ENCODE measurements at regions not wholly inside any gene's neighbourhood (a gene's known extent, or its start where the extent isn't known, plus 50 kb on each side); places are given as distances from the start of the nearest gene placed in this dataset.

DNA sequence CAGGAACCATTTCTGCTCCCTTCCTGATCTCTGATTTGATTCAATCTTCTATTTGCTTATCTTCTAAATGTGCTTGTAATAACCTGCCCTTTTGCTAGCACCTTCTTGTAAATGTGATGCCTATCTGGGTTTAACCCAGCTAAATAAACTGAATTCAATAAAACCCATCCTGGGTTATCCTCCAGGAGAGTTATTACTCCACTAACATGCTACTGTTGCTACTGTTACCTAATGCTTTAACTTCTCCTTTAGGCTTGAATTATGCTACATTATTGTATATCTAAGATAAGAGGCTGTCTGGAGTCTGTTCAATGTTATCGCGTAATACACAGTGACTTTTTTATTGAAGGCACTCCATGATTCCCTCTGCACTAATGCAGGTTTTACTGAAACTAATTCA lies 206.5 kb upstream of the CTAGE1 start:
- no peak for DNase-seq (ENCODE audit: low spot score)

DNA sequence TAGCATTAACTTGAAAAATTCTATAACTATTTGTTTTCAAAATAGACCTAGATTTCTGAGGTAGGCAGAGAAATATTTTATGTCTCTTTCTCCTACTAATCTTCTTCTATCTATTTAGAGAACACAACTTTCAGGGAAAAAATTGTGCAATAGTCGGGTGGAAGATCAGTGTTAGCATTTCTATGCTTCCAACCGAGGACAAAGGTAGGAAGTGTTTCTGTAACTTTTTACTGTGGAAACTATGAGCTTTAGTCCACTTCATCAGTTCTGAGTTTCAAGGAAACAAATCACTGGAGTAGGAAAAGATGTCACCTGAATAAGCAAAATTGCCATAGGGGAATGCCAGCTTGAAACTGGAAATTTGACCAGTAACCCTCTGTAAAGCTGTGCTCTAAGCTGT lies 207.7 kb upstream of the CTAGE1 start:
- DNase-seq (ENCODE audit: low spot score): no peak

DNA sequence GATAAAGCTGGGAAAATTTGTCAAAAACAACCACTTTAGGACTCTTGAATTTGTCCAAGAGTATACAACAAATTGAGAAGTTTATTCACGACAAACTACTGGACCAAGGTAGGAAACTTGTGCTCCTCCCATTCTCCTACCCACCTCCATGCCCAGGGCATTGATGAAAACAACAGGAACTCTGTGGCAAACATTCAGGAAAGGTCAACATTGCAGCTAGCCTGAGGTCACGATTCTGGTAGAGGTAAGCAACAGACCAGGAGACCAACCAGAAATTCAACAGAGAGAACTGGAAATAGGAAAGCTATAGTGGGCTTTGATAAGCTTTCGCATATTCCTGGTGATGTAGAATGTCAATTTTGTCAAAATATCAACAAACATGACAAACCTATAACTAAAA lies 209.1 kb upstream of the CTAGE1 start:
- DNase-seq (ENCODE audit: low spot score): no peak

DNA sequence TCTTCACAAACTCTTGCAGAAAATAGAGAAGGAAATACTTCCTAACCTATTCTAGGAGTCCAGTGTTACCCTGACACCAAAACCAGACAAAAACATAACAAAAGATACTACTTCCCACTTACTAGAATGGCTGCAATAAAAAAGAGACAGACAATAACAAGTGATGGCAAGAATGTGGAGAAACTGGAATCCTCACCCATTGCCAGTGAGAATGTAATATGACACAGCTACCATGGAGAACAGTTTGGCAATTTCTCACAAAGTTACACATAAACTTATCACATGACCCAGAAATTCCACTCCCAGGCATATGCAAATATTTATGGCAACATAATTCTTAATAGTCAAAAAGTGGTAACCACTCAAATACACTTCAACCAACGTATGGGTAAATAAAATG lies 209.8 kb upstream of the CTAGE1 start:
- no peak for DNase-seq (ENCODE audit: low spot score)

DNA sequence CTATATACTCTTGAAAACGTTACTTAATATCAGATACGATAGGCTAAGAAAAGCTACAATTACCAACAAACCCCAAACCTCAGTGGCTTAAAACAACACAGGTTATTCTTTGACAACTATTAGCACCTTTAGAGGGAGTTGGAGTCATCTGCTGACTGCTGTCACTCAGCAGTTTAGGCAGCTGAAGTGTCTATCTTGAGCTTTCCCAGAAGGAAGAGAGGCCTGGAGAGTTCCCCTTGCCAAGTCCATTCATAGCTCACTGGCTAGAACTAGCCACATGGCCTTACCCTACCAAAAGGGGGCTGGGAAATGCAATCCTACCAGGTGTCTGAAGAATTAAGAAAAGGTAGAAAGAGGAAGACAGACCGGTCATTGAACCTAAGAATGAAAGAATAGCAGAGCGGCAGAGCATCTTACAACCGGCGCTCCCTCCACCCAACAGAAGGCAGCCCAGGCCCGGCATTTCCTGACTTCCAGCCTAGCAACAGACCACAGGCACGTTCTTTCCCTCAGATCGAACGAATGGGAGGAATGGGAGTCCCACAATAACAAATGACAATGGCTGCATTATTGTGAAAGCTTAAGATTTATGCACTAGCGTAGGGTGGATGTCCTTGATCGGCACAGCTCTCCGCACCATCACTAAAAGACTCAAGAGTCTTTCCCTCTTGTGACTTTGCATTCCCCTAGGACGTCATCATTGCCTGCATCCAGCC lies 211.2 kb upstream of the CTAGE1 start:
- DNase-seq (ENCODE audit: low spot score): no peak

DNA sequence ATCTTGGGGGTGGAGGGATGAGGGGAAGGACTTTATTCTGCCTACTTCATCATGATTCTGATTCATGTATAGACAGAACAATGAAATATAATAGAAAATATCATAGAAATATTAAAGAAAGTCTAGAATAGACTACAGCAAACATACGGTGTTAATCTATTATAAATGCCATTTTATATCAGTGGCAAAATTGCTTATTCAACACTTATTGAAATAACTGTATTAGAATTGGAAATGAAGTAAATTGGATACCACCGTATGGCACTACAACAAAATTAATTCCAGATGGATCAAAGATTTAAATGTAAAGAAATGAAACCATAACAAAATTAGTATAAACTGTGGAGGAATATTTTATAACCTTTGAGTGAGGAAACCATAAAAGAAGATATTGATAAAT lies 213.3 kb upstream of the CTAGE1 start:
- DNase-seq (ENCODE audit: low spot score): no peak

DNA sequence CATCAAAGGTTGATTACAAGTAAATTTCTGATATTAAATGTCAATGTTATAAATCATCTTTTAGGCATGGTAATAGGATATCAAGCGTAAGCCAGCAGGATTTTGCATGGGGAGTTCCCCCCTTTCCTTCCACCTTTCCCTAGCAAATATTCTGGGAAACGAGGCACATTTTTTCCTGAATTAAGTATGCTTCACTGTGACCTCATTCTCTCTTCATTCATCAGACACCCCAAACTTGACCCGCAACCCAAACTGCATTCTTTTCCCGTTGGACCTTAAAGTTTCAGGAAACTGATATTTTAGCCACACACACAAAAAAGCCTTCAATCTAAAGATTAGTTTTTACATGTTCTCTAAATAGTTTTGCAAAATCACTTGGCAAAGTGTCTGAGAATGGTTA lies 214.5 kb upstream of the CTAGE1 start:
- DNase-seq (ENCODE audit: low spot score): no peak

DNA sequence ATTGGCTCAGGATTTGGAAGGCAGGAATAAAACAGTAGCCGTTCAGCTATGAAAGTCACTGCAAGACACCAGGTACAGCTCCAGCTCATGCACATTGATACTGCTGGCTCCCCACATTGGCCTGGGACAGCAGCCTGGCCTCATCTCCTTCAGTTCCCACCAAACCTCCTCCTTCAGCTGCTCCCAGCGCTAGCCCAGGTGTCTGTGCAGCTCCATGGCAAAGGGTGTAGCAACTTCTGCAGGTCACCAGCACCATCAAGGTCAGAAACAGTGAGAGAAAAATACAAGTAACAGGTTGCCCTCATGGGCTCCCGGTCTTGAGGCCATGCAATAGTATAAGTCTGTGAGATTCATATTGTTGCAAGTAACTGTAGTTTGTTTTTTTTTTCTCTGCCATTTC lies 216.7 kb upstream of the CTAGE1 start:
- no peak for DNase-seq (ENCODE audit: low spot score)

DNA sequence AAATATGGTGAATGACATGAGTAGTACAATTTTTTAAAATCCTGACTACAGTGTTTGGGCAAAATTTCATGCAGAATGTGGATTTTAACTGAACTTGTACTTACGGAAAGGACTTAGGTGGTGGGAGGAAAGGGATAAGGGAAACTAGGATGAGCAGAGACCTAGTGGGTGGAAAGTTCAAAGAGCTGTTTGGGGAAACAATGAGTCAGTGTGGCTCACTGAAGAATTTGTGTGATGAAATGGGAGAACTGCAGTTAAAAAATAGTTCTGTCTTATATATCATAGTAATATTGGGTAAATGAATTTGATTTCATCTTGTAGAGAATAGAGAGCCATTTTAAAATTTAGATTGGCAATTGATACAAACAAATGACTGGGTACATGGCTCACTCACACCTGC lies 220.1 kb upstream of the CTAGE1 start:
- no peak for DNase-seq (ENCODE audit: low spot score)

DNA sequence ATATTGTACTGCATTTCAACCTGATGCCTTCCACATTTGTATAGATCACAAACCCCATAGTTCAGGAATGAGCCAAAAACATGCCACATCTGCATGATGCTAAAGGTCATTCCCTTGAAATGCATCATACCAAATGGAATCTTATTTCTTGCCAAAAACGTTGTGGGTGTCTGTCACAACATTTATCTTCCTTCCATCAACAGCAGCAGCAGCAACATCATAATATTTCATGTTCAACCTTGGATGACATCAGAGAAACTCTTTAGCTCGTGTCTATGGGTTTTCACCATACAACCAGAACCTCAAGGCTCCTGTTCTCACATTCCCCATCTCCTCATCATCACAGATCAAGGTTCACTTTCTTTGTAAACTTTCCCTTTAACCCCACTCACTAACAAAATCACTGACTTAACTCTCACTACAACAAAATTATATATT lies 221.3 kb upstream of the CTAGE1 start:
- DNase-seq (ENCODE audit: low spot score): no peak

DNA sequence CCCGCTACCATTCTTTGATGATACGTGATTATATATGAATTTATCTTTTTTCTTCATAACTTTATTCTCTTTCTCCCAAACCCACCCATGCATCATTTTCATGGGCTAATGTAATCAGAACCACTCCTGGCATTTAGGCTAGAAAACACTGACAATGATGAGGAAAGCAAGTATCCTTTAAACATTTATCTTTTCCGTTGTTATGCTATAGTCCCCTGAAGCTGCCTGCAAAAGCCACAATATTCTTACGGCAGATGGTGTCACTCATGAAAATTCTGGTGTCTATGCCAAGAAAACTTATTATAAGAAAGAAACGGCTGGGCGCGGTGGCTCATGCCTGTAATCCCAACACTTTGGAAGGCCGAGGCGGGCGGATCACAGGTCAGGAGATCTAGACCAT lies 221.8 kb upstream of the CTAGE1 start:
- no peak for DNase-seq (ENCODE audit: low spot score)

DNA sequence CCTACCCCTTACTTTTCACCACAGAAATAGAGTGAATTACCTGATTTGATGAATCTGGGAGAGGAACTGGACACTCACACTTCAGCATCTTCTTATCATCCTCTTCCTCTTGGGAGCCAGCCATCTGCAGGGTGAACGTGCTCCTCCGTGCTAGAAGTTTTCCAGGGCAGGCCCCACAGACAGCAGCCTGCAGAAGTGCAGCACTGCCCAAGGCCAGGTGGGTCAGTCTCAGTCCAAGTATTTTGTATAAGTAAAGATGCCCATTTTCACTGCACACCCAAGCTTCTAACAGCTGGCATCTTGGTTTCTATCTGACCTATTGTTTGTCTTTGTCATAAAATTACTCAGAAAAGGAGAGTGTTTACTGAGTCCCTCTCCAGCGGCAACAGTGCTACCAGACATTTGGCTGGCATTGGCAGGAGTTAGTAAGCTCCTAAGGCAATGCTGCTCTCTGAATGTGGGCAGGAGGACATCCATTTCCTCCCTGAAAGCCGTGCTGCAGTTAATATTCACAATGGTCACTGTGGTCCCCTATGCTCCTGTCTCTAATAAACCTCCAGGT lies 222.6 kb upstream of the CTAGE1 start:
- no peak for DNase-seq (ENCODE audit: low spot score)

DNA sequence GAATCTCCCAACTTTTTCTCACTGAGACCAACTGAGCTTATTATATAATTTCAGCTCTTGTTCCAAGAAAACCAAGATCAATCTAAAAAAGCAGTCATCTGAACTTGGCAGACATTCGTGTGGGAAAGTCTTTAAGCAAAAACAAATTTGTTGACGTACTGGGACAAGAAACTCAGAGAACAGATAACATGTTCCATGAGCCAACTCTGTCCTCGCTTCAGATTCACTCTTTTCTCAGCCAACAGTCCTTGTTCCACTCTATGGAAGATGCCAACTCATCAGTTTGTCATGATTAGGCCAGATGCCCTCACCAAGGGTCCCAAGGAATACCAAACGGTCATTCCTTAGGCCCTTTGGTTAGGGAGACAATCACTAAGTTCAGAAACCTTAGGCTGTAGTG lies 224.2 kb upstream of the CTAGE1 start:
- DNase-seq (ENCODE audit: low spot score): no peak

DNA sequence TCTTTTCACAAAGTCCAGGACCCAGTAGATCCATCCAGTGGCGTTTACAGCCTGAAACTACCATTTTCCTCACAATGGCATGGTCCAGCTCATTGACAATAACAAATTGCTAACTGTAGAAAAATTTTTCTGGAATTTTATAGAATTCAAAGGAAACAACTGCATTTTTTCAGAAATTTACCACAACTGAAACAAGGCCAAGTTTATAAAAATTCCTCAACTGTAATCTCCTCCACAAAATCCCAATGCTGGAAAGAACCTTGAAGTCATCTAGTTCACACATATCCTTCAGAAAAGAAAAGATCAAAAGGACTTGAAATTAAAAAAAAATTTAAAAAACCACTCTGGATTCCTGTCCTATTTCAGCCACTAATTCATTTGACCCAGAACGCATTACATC lies 226.0 kb upstream of the CTAGE1 start:
- DNase-seq (ENCODE audit: low spot score): no peak

DNA sequence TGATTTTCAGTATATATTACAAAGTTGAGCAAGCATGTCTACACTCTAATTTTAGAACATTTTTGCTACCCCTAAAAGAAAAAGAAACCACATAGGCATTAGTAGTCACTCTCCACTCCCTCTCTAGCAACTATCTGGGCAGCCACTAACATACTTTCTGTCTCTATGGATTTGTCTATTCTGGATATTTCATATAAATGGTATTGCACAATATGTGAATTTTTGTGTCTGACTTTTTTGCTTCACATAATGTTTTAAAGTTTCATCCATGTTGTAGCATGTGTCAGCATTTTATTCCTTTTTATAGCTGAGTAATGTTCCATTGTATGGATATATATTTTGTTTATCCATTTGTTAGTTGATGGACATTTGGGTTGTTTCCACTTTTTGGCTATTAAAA lies 232.5 kb upstream of the CTAGE1 start:
- DNase-seq (ENCODE audit: low spot score): no peak

DNA sequence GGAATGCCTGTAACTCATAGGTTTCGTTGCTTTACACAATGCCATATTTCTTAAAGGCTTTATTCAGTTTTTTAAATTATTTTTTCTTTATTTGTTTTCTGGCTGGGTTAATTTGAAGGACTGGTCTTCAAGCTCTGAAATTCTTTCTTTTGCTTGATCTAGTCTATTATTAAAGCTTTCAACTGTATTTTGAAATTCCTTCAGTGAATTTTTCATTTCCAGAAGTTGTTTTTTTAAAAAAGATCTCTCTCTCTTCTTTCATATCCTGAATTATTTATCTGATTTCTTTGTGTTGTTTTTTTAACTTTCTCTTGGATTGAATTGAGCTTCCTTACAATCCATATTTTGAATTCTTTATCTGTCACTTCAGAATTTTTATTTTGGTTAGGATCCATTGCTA lies 239.9 kb upstream of the CTAGE1 start:
- no peak for DNase-seq (ENCODE audit: low spot score)

DNA sequence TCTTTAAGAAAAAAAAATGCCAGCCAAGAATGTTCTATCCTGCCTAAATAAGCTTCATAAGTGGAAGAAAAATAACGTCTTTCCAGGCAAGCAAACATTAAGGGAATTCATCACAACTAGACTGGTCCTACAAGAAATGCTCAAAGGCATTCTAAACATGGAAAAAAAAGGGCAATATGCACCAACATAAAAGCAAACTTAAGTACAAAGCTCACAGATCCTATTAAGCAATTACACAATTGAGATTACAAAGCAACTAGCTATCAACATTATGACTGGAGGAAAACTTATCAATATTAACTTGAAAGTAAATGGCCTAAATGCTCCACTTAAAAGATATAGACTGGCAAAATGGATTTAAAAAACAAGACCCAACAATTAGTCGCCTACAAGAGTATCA lies 240.6 kb upstream of the CTAGE1 start:
- DNase-seq (ENCODE audit: low spot score): no peak

DNA sequence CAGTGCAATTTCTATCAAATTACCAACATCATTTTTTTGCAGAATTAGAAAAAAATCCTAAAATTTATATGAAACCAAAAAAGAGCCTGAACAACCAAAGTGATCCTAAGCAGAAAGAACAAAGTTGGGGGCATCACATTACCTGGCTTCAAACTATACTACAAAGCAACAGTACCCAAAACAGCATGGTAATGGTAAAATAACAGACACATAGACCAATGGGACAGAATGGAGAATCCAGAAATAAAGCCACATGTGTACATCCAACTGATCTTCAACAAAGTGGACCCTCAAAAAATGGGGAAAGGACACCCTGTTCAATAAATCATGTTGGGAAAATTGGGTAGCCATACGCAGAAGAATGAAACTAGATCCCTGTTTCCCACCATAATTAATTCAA lies 245.7 kb upstream of the CTAGE1 start:
- DNase-seq (ENCODE audit: low spot score): no peak

DNA sequence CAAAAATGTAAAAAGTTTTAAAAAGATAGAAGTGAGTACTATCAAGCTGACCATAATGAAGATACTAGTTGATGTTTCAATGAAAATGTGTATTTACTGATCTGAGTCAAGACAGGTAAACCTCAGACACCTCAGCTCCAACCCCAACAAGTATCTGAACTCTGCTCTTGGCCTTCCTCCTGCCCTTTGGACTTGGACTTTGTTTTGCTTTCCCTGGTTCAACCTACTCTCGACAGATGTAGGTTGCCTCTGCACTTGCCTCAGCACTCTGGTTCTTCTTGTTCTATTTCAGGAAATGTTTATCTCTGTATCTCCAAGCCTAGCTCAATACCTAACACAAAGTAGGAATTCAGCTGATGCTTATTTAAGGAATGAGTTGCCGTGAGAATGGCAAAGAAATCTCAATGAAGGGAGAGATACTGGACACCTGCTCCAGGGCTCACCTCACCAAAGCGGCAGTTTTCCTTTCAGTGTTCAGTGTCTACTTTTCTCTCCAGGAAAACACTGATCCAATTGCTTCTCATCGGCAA lies 248.8 kb upstream of the CTAGE1 start:
- no peak for DNase-seq (ENCODE audit: low spot score)

DNA sequence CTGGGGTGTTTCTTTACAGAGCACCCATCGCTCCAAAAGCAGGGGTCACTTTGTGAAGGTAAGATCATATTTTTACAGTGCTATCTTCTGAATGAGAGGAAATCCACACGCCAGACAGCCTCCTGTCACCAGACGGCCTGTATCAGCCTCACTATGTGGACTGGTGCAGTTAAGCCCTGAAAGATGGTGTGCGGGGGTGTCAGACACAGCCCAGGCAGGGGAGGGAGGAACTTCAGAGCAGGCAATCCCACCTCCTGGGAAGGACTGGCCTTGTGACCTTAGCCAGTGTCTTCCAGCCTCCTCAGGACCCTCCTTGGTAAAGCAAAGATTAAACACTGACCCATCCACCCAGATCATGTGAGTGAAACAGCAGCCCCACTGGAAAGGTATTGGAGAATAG lies 249.4 kb upstream of the CTAGE1 start:
- no peak for DNase-seq (ENCODE audit: low spot score)

DNA sequence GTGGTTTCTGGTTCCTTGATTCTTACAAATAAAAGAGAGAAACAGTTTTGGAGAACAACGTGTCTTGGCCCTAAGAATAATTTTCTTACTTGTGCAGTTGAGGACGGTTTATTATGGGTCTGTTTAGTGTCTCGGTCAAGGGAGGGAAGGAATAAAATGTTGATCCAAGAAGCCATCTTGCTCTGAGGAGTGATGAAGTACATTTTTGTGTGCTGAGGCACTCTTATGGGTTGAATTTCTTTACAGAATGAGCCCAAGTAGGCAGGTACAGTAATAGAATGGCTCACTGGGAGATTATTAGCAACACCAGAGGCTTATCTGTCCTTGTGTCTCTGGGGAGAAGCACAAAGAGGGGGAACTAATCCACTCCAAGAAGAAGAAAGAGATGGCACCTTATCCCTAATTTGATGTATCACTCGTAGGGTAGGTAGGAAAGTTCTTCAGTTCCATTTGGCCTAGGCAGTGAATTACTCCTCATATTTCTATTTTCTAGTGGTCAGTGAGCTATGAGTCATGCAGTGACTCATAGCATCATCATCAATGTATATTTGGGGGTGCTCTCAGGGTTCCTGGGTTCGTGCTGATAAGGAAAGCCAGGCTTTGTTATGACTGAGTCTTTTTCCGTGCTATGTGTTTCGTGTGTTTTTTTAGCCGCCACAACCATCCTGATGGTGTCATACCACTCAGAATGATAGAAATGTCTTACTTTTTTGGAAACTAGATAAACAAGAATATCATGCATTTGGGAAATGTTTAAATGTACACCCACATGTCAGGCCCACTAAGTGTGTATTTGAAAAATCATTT lies 250.1 kb upstream of the CTAGE1 start:
- peak; percentile 61 for DNase-seq (ENCODE audit: low spot score)

DNA sequence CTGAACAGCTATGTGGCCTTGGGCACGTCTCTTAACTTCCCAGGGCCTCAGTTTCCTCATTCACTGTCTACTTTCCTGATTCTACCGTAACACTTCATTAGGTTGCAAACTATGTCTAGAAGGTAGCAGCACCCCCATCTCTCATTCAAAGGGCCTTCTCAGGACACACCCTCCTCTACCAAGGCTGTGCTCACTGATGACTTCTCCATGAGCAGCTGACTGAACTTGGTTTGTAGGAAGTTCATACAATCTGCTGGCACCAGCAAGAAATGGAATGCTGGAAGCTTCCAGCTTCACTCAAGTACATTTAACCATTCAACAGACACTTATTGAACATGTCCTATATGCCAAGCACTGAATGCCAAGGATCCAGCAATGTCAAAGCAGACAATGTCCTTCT lies 250.8 kb upstream of the CTAGE1 start:
- DNase-seq (ENCODE audit: low spot score): no peak

DNA sequence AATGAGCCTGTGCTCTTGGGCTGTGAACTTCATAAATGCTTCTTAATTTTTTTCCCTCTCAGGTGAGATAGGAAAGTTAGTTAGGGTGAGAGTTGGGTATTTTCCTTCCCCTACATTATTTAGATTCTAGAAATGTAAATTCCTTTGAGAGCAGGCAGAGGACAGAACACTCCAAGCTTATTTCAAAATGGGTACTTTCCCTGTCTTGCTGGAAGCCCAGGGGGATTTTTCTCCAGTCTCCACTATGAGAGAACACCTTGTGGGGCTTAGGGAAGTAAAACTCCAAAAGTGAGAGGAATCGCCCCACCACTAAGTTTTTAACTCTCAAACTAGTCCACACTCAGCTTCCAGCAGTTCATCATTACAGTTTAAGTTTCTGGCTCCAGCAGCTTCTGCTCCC lies 253.2 kb upstream of the CTAGE1 start:
- no peak for DNase-seq (ENCODE audit: low spot score)

All from HT-29 (cell line).